GM12892 (cell line): ENCODE measurements at regions not wholly inside any gene's neighbourhood (a gene's known extent, or its start where the extent isn't known, plus 50 kb on each side); places are given as distances from the start of the nearest gene placed in this dataset.

Source experiments
- POLR2A ChIP-seq: IDR thresholded peaks from 2 replicates; pipeline ENCODE4 v1.6.1; 2011; ENCODE audit warnings: low read depth, low read length, control low read depth
- POLR2AphosphoS5 ChIP-seq: IDR thresholded peaks from 2 replicates; pipeline ENCODE4 v1.6.1; 2011; ENCODE audit warnings: low read depth, low read length, control low read depth
- TAF1 ChIP-seq: IDR thresholded peaks from 2 replicates; pipeline ENCODE4 v1.6.1; 2011; ENCODE audit warnings: low read depth, mild to moderate bottlenecking, control low read depth, low read length, borderline replicate concordance

- TF ChIP-seq TAF1 (no peak), POLR2AphosphoS5 (no peak), POLR2A (no peak)
Measured at GRCh38 chr2:6312367-6312766, 553.3 kb downstream of the CMPK2 start.
